ENCODE measurements at regions not wholly inside any gene's neighbourhood (a gene's known extent, or its start where the extent isn't known, plus 50 kb on each side); places are given as distances from the start of the nearest gene placed in this dataset.

DNA sequence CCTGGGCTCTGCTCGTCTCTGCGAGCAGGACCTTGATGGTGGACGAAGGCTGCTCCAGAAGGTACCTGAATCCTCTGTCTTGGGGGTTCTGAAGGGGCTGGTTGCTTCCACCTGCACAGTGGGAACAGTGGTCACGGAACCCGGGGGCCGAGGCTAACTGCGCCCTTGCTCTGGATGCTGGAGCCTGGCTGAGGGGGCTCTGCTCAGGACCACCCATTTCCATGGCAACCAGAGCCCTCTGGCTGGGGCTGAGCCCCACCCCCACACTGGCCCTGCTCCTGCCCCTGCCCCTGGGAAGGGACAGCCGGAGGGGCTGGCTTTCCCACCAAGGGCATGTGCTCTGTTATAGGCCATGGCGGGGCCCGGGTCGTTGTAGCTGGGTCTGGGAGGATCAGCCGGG, 462.3 kb downstream of the PTPRU start:
- Histone ChIP-seq H3K27me3 (no peaks in the 10 kb centered on the region), H3K36me3 (no peaks in the 10 kb centered on the region), H3K4me3 (ENCODE audit: low read depth in 1 of 2, low read length in 1 of 2) (no peak overlapping the region), H3K27ac (no peak overlapping the region), H3K9me3 (no peaks in the 10 kb centered on the region), H3K4me1 (ENCODE audit: control insufficient read depth in 1 of 2, insufficient read depth in 1 of 2, low read depth in 1 of 2, low read length in 1 of 2) (no peaks in the 10 kb centered on the region)
- TF ChIP-seq, protein P1, sequence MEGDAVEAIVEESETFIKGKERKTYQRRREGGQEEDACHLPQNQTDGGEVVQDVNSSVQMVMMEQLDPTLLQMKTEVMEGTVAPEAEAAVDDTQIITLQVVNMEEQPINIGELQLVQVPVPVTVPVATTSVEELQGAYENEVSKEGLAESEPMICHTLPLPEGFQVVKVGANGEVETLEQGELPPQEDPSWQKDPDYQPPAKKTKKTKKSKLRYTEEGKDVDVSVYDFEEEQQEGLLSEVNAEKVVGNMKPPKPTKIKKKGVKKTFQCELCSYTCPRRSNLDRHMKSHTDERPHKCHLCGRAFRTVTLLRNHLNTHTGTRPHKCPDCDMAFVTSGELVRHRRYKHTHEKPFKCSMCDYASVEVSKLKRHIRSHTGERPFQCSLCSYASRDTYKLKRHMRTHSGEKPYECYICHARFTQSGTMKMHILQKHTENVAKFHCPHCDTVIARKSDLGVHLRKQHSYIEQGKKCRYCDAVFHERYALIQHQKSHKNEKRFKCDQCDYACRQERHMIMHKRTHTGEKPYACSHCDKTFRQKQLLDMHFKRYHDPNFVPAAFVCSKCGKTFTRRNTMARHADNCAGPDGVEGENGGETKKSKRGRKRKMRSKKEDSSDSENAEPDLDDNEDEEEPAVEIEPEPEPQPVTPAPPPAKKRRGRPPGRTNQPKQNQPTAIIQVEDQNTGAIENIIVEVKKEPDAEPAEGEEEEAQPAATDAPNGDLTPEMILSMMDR (IDR thresholded peaks at IDR 0.05) = no peak

DNA sequence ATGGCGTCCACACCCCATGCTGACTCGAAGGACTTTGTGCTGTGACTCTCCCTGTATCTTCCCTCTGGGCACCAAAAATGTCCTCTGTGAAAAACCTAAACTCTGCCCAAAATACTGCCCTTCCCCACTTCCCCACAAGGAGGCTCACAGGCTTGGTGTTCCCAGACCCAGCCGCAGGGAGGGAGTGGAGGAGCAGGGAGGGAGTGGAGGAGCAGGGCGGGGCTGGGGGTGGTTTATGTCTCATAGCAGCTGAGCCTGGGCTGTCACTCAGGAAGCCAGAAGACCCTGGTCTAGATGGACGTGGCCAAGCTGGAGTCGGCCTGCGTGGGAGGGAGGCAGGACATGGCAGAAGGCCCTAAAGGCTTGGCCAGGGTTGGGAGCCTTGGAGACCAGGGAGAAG, 461.7 kb downstream of the PTPRU start:
- no peaks in the 10 kb centered on the region for H3K9me3 ChIP-seq
- H3K27me3 ChIP-seq = no peaks in the 10 kb centered on the region
- TF ChIP-seq, protein P1 (IDR thresholded peaks at IDR 0.05) = no peak
- no peaks in the 10 kb centered on the region for H3K4me1 ChIP-seq (ENCODE audit: control insufficient read depth in 1 of 2, insufficient read depth in 1 of 2, low read depth in 1 of 2, low read length in 1 of 2)
- no peaks in the 10 kb centered on the region for H3K36me3 ChIP-seq
- no peak overlapping the region for H3K27ac ChIP-seq
- H3K4me3 ChIP-seq (ENCODE audit: low read depth in 1 of 2, low read length in 1 of 2) = no peak overlapping the region

DNA sequence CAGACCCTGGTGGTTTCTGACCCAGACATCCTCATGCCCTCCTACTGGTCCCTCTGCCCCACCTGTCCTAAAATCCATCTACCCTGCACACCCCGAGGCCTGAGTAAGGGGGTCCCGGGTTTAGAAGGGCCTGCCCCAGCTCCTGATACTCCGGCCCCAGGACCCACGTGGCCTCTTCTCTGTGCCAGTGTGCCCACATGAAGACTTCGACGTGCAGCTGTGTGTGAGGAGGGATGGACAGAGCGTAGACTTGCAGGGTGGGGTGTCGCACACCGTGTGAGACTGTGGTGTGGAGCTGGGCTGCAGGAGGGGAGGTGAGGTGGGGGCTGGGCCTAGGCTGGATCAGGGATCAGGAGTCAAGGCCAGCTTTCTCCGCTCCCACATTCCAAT, 461.1 kb downstream of the PTPRU start:
- no peaks in the 10 kb centered on the region for H3K36me3 ChIP-seq
- no peaks in the 10 kb centered on the region for H3K4me1 ChIP-seq (ENCODE audit: control insufficient read depth in 1 of 2, insufficient read depth in 1 of 2, low read depth in 1 of 2, low read length in 1 of 2)
- no peak overlapping the region for H3K4me3 ChIP-seq (ENCODE audit: low read depth in 1 of 2, low read length in 1 of 2)
- H3K27ac ChIP-seq = no peak overlapping the region
- TF ChIP-seq, protein P1 (IDR thresholded peaks at IDR 0.05) = no peak
- H3K27me3 ChIP-seq = no peaks in the 10 kb centered on the region
- H3K9me3 ChIP-seq = no peaks in the 10 kb centered on the region

DNA sequence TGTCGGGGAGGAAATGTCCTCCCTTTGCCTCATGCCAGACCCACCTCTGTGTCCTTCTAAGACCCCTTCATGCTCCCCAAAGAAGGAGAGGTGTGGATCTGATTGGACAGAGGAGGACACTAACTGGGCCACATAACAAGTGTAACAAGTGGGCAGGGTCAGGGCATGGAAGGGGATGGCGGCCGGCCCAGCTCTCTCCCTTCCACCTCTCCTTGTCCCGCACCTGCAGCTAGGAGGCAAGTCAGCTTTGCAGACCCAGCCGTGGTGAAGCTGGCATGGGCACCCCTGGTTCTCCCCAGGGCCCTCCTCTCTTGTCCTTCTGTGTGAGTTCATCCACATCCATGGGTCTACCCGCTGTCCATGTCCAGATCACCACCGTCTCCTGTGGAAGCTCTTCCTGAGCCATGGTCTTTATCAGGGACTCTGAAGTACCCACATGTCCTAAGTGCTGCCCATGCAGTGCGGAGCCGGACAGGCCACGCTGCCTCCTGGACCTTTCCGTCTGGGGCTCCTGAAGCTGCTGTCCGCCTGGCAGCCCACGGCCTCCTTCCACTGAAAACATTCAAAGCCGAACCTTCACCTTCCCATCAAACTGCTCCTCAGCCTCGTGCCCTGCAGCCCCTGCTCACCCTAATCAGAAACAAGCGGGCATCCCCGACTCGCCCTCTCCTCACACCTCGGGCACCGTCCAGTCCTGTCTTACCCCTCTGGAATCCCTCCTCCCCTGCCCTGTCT, 460.5 kb downstream of the PTPRU start:
- H3K36me3 ChIP-seq = no peaks in the 10 kb centered on the region
- no peaks in the 10 kb centered on the region for H3K4me1 ChIP-seq (ENCODE audit: control insufficient read depth in 1 of 2, insufficient read depth in 1 of 2, low read depth in 1 of 2, low read length in 1 of 2)
- no peaks in the 10 kb centered on the region for H3K27me3 ChIP-seq
- no peak overlapping the region for H3K4me3 ChIP-seq (ENCODE audit: low read depth in 1 of 2, low read length in 1 of 2)
- TF ChIP-seq, protein P1 (IDR thresholded peaks at IDR 0.05) = no peak
- no peaks in the 10 kb centered on the region for H3K9me3 ChIP-seq
- no peak overlapping the region for H3K27ac ChIP-seq

DNA sequence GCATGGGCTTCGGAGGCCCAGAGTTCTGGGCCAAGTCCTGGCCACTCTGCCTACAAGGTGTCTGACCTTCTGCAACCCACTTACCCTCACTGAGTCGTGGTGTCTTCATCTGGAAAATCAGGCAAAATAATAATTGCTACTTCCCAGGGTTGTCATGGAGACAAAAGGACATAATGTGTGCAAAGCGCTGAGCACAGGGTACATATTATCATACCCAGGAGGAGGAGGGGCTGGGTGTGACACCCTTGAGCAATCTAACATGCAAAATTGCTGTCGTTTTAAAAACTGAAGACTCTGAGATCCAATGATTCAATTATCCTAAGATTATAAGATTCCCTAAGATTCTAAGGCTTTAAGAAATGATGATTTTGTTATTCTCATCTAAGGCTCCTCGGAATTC, 459.5 kb downstream of the PTPRU start:
- H3K9me3 ChIP-seq = no peaks in the 10 kb centered on the region
- TF ChIP-seq, protein P1 (IDR thresholded peaks at IDR 0.05) = no peak
- no peaks in the 10 kb centered on the region for H3K4me1 ChIP-seq (ENCODE audit: control insufficient read depth in 1 of 2, insufficient read depth in 1 of 2, low read depth in 1 of 2, low read length in 1 of 2)

More for the DNA sequence above, 459.5 kb downstream of the PTPRU start:
- Histone ChIP-seq H3K27me3 (no peaks in the 10 kb centered on the region), H3K27ac (no peak overlapping the region), H3K4me3 (ENCODE audit: low read depth in 1 of 2, low read length in 1 of 2) (no peak overlapping the region), H3K36me3 (no peaks in the 10 kb centered on the region)
